ENCODE measurements at regions not wholly inside any gene's neighbourhood (a gene's known extent, or its start where the extent isn't known, plus 50 kb on each side); places are given as distances from the start of the nearest gene placed in this dataset.
"Not testable (repeated sequence)": the region's sequence is repeated elsewhere in the genome, so short reads cannot be mapped to it uniquely, and the experiment has no call there.

- DNase-seq = no peak
Observed at GRCh38 chr5:32842813-32843530, 131.9 kb downstream of the NPR3 start.

- no peak for DNase-seq
Observed at GRCh38 chr5:32843531-32843895, 132.4 kb downstream of the NPR3 start.

GRCh38 chr5:32845171-32845570 lies 134.1 kb downstream of the NPR3 start:
- no peak for DNase-seq

GRCh38 chr5:32848120-32848519 lies 137.0 kb downstream of the NPR3 start:
- DNase-seq = no peak

- DNase-seq = no peak
Observed at GRCh38 chr5:32848681-32849080, 137.6 kb downstream of the NPR3 start.

- no peak for DNase-seq
Observed at GRCh38 chr5:32850817-32851496, 139.8 kb downstream of the NPR3 start.

GRCh38 chr5:32851559-32852173 lies 140.5 kb downstream of the NPR3 start:
- no peak for DNase-seq

GRCh38 chr5:32852535-32852934 lies 141.4 kb downstream of the NPR3 start:
- DNase-seq = peak; percentile 56

- DNase-seq = no peak
Observed at GRCh38 chr5:32852976-32853375, 141.9 kb downstream of the NPR3 start.

- no peak for DNase-seq
Observed at GRCh38 chr5:32854473-32854872, 143.4 kb downstream of the NPR3 start.

- DNase-seq = no peak
Observed at GRCh38 chr5:32859211-32859641, 148.1 kb downstream of the NPR3 start.

GRCh38 chr5:32865475-32865874 lies 154.4 kb downstream of the NPR3 start:
- no peak for DNase-seq

- no peak for DNase-seq
Observed at GRCh38 chr5:32866138-32866537, 155.0 kb downstream of the NPR3 start.

GRCh38 chr5:32869216-32869615 lies 158.1 kb downstream of the NPR3 start:
- no peak for DNase-seq

- DNase-seq = no peak
Observed at GRCh38 chr5:32876791-32877190, 165.7 kb downstream of the NPR3 start.

GRCh38 chr5:32879364-32879763 lies 168.2 kb downstream of the NPR3 start:
- not testable (repeated sequence) for DNase-seq

- DNase-seq = no peak
Observed at GRCh38 chr5:32880796-32881195, 169.7 kb downstream of the NPR3 start.

- DNase-seq = no peak
Observed at GRCh38 chr5:32887390-32887789, 176.3 kb downstream of the NPR3 start.

- DNase-seq = no peak
Observed at GRCh38 chr5:32889078-32889477, 178.0 kb downstream of the NPR3 start.

GRCh38 chr5:32903613-32904012 lies 192.5 kb downstream of the NPR3 start:
- DNase-seq = no peak

GRCh38 chr5:32908641-32909040 lies 197.5 kb downstream of the NPR3 start:
- DNase-seq = peak; percentile 8

GRCh38 chr5:32909207-32909606 lies 198.1 kb downstream of the NPR3 start:
- DNase-seq = no peak

- no peak for DNase-seq
Observed at GRCh38 chr5:32916648-32917047, 205.5 kb downstream of the NPR3 start.

GRCh38 chr5:32928761-32929160 lies 217.6 kb downstream of the NPR3 start:
- no peak for DNase-seq

Data from left kidney (tissue), 1 donor.